Stomach smooth muscle (tissue), 2 donors: ENCODE measurements at regions not wholly inside any gene's neighbourhood (a gene's known extent, or its start where the extent isn't known, plus 50 kb on each side); places are given as distances from the start of the nearest gene placed in this dataset.
"Not testable (repeated sequence)": the region's sequence is repeated elsewhere in the genome, so short reads cannot be mapped to it uniquely, and the experiment has no call there.

ENCODE experiments used
- H3K27ac ChIP-seq: one replicate; pipeline ENCODE4 v1.7.0; 2013; ENCODE audit warnings: mild to moderate bottlenecking, low read length, inconsistent platforms
- H3K27me3 ChIP-seq, 2 donors: one replicate each; pipeline ENCODE4 v1.7.0; 2013; ENCODE audit warnings: low read length in 2 of 2; ENCODE audit not compliant: insufficient read depth in 2 of 2, control insufficient read depth in 1 of 2
- H3K36me3 ChIP-seq, 2 donors: one replicate each; pipeline ENCODE4 v1.7.0; 2013; ENCODE audit warnings: low read length in 2 of 2; ENCODE audit not compliant: control insufficient read depth in 2 of 2, insufficient read depth in 2 of 2
- H3K4me1 ChIP-seq: one replicate; pipeline ENCODE4 v1.7.0; 2013; ENCODE audit warnings: low read length; ENCODE audit not compliant: control insufficient read depth, insufficient read depth
- H3K4me3 ChIP-seq, 2 donors: one replicate each; pipeline ENCODE4 v1.7.0; 2013; ENCODE audit warnings: low read length in 2 of 2
- H3K9ac ChIP-seq, 2 donors: one replicate each; pipeline ENCODE4 v1.7.0; 2013; ENCODE audit warnings: low read length in 2 of 2, mild to moderate bottlenecking in 1 of 2
- H3K9me3 ChIP-seq, 2 donors: one replicate each; pipeline ENCODE4 v1.7.0; 2013; ENCODE audit warnings: low read length in 2 of 2; ENCODE audit not compliant: control insufficient read depth in 2 of 2
- donor health status: healthy.
- donor health status: Pancreatic carcinoma.

DNA sequence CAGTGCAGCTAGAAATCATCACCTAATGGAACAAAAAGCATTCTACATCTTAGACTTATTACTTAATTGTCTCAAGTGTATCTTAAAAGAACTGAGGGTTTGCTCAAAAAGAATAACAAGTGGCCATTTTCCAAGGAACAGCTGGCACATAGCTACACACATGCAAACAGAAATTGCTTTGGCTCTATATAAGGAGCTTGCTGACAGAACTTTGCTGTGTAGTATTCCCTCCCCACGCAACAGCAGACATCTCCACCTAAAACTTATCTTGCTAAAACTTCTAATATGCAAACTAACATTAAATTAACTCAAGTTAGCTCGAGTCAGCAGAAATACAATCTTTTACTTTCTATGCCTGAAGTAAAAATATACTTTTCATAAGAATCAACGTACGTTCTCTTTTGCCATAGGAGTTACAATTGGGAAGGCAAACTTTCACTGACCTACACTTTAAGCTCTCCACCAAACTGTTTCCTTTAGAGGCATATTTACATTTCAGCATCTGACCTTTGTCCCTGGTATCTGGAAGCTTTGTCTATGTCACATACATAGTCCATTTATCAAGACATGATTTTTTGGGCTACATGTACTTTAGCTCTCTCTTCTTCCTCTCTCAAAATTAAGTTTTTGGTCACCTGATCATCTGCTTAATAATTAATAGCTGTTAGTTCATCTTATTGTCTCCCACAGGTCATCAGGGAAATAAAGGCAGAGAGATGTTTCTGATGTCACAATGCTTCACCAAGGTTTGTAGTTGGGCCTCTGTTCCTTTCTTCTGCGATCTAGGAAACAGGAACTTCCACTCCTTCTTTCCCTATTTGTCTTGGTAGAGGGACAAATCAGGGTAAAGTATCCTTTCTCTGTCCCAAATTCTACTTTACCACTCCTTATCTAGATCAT, 163.4 kb upstream of the AGTR1 start:
- no peak overlapping the region for H3K4me3 ChIP-seq
- no peak overlapping the region for H3K9ac ChIP-seq
- H3K27ac ChIP-seq: no peak overlapping the region
- no peaks in the 10 kb centered on the region for H3K36me3 ChIP-seq
- H3K27me3 ChIP-seq: no peaks in the 10 kb centered on the region
- H3K4me1 ChIP-seq: no peaks in the 10 kb centered on the region
- H3K9me3 ChIP-seq: no peaks in the 10 kb centered on the region

DNA sequence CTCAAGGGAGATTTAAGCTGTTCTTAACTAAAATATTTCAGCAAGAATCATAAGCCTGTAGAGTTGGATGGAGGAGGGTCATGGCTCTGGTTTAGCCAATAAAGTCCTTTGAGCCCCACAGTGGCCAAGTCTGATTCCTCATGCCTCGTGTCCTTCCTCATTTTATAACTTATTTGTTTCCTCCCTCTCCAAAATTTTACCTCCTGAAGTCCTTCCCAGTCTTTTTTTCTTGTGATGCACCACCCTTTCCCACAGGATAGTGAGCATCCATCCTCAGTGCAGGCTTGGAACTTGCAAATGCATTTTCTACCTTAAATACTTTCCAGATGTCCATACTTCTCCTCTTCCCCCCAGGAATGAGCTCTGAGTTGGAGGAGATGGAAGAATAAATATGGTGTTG, 162.7 kb upstream of the AGTR1 start:
- Histone ChIP-seq H3K36me3 (no peaks in the 10 kb centered on the region), H3K27me3 (no peaks in the 10 kb centered on the region), H3K4me3 (no peak overlapping the region), H3K27ac (no peak overlapping the region), H3K4me1 (no peaks in the 10 kb centered on the region), H3K9me3 (no peaks in the 10 kb centered on the region), H3K9ac (no peak overlapping the region)

- Histone ChIP-seq H3K4me1 (no peaks in the 10 kb centered on the region), H3K27ac (no peak overlapping the region), H3K36me3 (no peaks in the 10 kb centered on the region), H3K9me3 (no peaks in the 10 kb centered on the region), H3K4me3 (no peak overlapping the region), H3K9ac (no peak overlapping the region), H3K27me3 (no peaks in the 10 kb centered on the region)
Observed at GRCh38 chr3:148540266-148540665, 157.4 kb upstream of the AGTR1 start.

GRCh38 chr3:148540851-148541250, 156.9 kb upstream of the AGTR1 start:
- no peaks in the 10 kb centered on the region for H3K4me1 ChIP-seq
- no peak overlapping the region for H3K27ac ChIP-seq
- no peak overlapping the region for H3K4me3 ChIP-seq
- no peak overlapping the region for H3K9ac ChIP-seq
- no peaks in the 10 kb centered on the region for H3K36me3 ChIP-seq
- no peaks in the 10 kb centered on the region for H3K9me3 ChIP-seq
- no peaks in the 10 kb centered on the region for H3K27me3 ChIP-seq

DNA sequence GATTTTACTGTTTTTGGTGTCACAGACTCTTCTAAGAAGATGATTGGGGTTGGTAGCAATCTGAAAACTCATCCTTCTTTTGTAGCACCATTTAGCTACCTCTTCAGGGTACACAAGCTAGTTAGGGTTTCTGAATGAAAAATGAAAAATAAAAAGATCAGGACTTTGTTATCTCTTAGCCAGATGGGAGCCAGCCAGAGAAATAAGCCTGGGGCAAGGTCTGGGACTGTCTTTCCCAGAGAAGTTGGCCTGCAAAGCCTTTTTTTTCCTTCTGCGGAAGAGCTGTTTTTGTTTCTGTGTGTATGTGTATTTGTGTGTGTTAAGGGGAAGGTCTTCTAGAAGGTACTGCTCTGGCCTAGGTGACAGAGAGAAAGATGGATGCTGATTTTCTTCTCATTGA, 150.7 kb upstream of the AGTR1 start:
- Histone ChIP-seq H3K36me3 (no peaks in the 10 kb centered on the region), H3K4me3 (no peak overlapping the region), H3K27me3 (no peaks in the 10 kb centered on the region), H3K27ac (no peak overlapping the region), H3K9me3 (no peaks in the 10 kb centered on the region), H3K4me1 (no peaks in the 10 kb centered on the region), H3K9ac (no peak overlapping the region)

GRCh38 chr3:148551767-148552260, 145.9 kb upstream of the AGTR1 start:
- no peaks in the 10 kb centered on the region for H3K9me3 ChIP-seq
- H3K4me3 ChIP-seq: no peak overlapping the region
- no peaks in the 10 kb centered on the region for H3K36me3 ChIP-seq
- no peak overlapping the region for H3K27ac ChIP-seq
- H3K9ac ChIP-seq: no peak overlapping the region
- H3K27me3 ChIP-seq: no peaks in the 10 kb centered on the region
- H3K4me1 ChIP-seq: no peaks in the 10 kb centered on the region

GRCh38 chr3:148554367-148554766, 143.3 kb upstream of the AGTR1 start:
- H3K27me3 ChIP-seq: no peaks in the 10 kb centered on the region
- H3K27ac ChIP-seq: peak overlapping the region; percentile 13
- H3K9me3 ChIP-seq: no peaks in the 10 kb centered on the region
- no peak overlapping the region for H3K9ac ChIP-seq
- H3K36me3 ChIP-seq: no peaks in the 10 kb centered on the region
- H3K4me1 ChIP-seq: no peaks in the 10 kb centered on the region
- H3K4me3 ChIP-seq: peak overlapping the region in 1 of 2 donors; percentile 24

DNA sequence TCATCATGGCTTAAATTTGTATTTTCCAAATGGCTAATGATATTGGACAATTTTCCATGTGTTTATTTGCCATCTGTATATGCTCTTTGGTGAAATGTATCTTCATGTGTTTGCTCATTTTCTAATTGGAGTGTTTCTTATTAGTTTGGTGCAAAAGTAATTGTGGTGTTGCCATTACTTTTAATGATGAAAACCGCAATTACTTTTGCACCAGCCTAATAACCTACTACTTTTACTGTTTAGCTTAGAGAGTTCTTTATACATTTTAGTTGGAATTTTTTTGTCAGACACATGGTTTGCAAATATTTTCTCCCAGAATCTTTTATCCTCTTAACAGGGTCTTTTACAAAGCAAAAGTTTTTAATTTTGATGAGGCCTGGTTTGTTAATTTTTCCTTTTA, 141.0 kb upstream of the AGTR1 start:
- Histone ChIP-seq H3K27me3 (no peaks in the 10 kb centered on the region), H3K9me3 (no peaks in the 10 kb centered on the region), H3K4me3 (no peak overlapping the region), H3K9ac (no peak overlapping the region), H3K4me1 (no peaks in the 10 kb centered on the region), H3K36me3 (no peaks in the 10 kb centered on the region), H3K27ac (no peak overlapping the region)

DNA sequence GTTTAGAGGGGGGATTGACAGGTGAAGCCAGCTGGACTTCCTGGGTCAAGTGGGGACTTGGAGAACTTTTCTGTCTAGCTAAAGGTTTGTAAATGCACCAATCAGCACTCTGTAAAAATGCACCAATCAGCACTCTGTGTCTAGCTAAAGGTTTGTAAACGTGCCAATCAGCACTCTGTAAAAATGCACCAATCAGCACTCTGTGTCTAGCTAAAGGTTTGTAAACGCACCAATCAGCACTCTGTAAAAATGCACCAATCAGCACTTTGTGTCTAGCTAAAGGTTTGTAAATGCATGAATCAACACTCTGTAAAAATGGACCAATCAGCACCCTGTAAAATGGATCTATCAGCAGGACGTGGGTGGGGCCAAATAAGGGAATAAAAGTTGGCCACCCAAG, 120.1 kb upstream of the AGTR1 start:
- H3K4me3 ChIP-seq, H3K27ac ChIP-seq, H3K27me3 ChIP-seq, H3K9ac ChIP-seq, H3K9me3 ChIP-seq, H3K4me1 ChIP-seq, H3K36me3 ChIP-seq: not testable (repeated sequence)

- Histone ChIP-seq H3K27me3 (no peaks in the 10 kb centered on the region), H3K9ac (no peak overlapping the region), H3K36me3 (no peaks in the 10 kb centered on the region), H3K27ac (no peak overlapping the region), H3K4me1 (no peaks in the 10 kb centered on the region), H3K4me3 (no peak overlapping the region), H3K9me3 (no peaks in the 10 kb centered on the region)
Observed at GRCh38 chr3:148582126-148582525, 115.6 kb upstream of the AGTR1 start.

DNA sequence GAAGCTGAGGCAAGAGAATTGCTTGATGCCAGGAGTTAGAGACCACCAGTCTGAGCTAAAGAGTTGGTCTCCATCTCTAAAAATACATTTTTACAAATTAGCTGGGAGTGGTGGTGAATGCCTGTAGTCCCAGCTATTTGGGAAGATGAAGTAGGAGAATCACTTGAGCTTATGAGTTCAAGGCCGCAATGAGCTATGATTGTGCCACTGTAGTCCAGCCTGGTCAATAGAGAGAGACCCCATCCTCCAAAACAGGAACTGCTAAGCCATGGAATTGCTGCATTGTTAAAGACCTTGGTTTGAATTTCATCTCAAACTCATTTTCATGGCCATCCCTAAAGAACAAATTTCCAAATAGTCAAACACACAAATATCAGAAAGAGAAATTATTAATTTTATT, 113.9 kb upstream of the AGTR1 start:
- H3K4me3 ChIP-seq: no peak overlapping the region
- H3K4me1 ChIP-seq: no peaks in the 10 kb centered on the region
- no peaks in the 10 kb centered on the region for H3K27me3 ChIP-seq

More for the DNA sequence above, 113.9 kb upstream of the AGTR1 start:
- Histone ChIP-seq H3K9ac (no peak overlapping the region), H3K36me3 (no peaks in the 10 kb centered on the region), H3K9me3 (no peaks in the 10 kb centered on the region), H3K27ac (no peak overlapping the region)
